ENCODE measurements at regions not wholly inside any gene's neighbourhood (a gene's known extent, or its start where the extent isn't known, plus 50 kb on each side); places are given as distances from the start of the nearest gene placed in this dataset.
A peak's percentile ranks its signal among the peaks of the same experiment; 100 is the strongest.
"Not testable (repeated sequence)": the region's sequence is repeated elsewhere in the genome, so short reads cannot be mapped to it uniquely, and the experiment has no call there.

GRCh38 chr6:119942078-119942752, 592.7 kb upstream of the MAN1A1 start:
- DNase-seq, result no peak

GRCh38 chr6:119938752-119939151, 589.2 kb upstream of the MAN1A1 start:
- DNase-seq, result no peak

GRCh38 chr6:119934816-119935215, 585.3 kb upstream of the MAN1A1 start:
- DNase-seq, result no peak

GRCh38 chr6:119929121-119929520, 579.6 kb upstream of the MAN1A1 start:
- no peak for DNase-seq

GRCh38 chr6:119924888-119925287, 575.3 kb upstream of the MAN1A1 start:
- DNase-seq, result not testable (repeated sequence)

- no peak for DNase-seq
These were observed 573.3 kb upstream of the MAN1A1 start for GRCh38 chr6:119922814-119923213.

GRCh38 chr6:119921491-119922010, 572.0 kb upstream of the MAN1A1 start:
- no peak for DNase-seq

GRCh38 chr6:119917186-119917585, 567.6 kb upstream of the MAN1A1 start:
- no peak for DNase-seq

GRCh38 chr6:119915971-119916370, 566.4 kb upstream of the MAN1A1 start:
- DNase-seq, result no peak

GRCh38 chr6:119908157-119908556, 558.6 kb upstream of the MAN1A1 start:
- DNase-seq, result no peak

- no peak for DNase-seq
These were observed 553.1 kb upstream of the MAN1A1 start for GRCh38 chr6:119902681-119903080.

GRCh38 chr6:119896806-119897205, 547.2 kb upstream of the MAN1A1 start:
- DNase-seq, result no peak

GRCh38 chr6:119895626-119896025, 546.1 kb upstream of the MAN1A1 start:
- no peak for DNase-seq

GRCh38 chr6:119894811-119895210, 545.2 kb upstream of the MAN1A1 start:
- no peak for DNase-seq

GRCh38 chr6:119891644-119892043, 542.1 kb upstream of the MAN1A1 start:
- DNase-seq, result no peak

GRCh38 chr6:119891206-119891605, 541.6 kb upstream of the MAN1A1 start:
- DNase-seq, result no peak

GRCh38 chr6:119890470-119890869, 540.9 kb upstream of the MAN1A1 start:
- DNase-seq, result no peak

- DNase-seq, result no peak
These were observed 538.1 kb upstream of the MAN1A1 start for GRCh38 chr6:119887666-119888065.

GRCh38 chr6:119881416-119881815, 531.9 kb upstream of the MAN1A1 start:
- peak in 1 of 2 donors; percentile 17 for DNase-seq

- no peak for DNase-seq
These were observed 531.3 kb upstream of the MAN1A1 start for GRCh38 chr6:119880840-119881239.

GRCh38 chr6:119879731-119880130, 530.2 kb upstream of the MAN1A1 start:
- DNase-seq, result peak in 1 of 2 donors; percentile 43

GRCh38 chr6:119874381-119874780, 524.8 kb upstream of the MAN1A1 start:
- no peak for DNase-seq

- no peak for DNase-seq
These were observed 523.5 kb upstream of the MAN1A1 start for GRCh38 chr6:119873107-119873506.

GRCh38 chr6:119871520-119871919, 522.0 kb upstream of the MAN1A1 start:
- DNase-seq, result no peak
